Adrenal gland (tissue), 9 donors: ENCODE measurements at regions not wholly inside any gene's neighbourhood (a gene's known extent, or its start where the extent isn't known, plus 50 kb on each side); places are given as distances from the start of the nearest gene placed in this dataset.

Experiments used
- DNase-seq, 7 donors: peaks; one replicate each; pipeline ENCODE4 v3.0.0-alpha.2; 2019 to 2020
- H3K27ac ChIP-seq, 5 donors: fragments of 200-600 bp; sonication (generic) in 4 of 5; 1 replicate in 3 of 5; 2 replicates in 2 of 5; pipeline versions ENCODE4 v1.5.1 to v1.8.0; 2016 to 2020; ENCODE audit warnings: mild to moderate bottlenecking in 1 of 5
- H3K27me3 ChIP-seq: fragments of 200-600 bp; 2 replicates; pipeline ENCODE4 v1.8.0; 2021
- H3K36me3 ChIP-seq, 2 donors: fragments of 200-600 bp; replicated peaks in 1 of 2; 1 replicate in 1 of 2; 2 replicates in 1 of 2; pipeline versions ENCODE4 v1.5.1 to v1.8.0; 2018 to 2022
- H3K4me1 ChIP-seq, 2 donors: fragments of 200-600 bp; replicated peaks in 1 of 2; 1 replicate in 1 of 2; 2 replicates in 1 of 2; pipeline versions ENCODE4 v1.5.1 to v1.8.0; 2018 to 2021
- H3K4me3 ChIP-seq, 4 donors: fragments of 200-600 bp; sonication (generic) in 3 of 4; one replicate each; pipeline ENCODE4 v1.5.1; 2016 to 2018
- H3K9me3 ChIP-seq, 3 donors: fragments of 200-600 bp; sonication (generic) in 1 of 3; replicated peaks in 1 of 3; 1 replicate in 2 of 3; 2 replicates in 1 of 3; pipeline versions ENCODE4 v1.5.1 to v1.8.0; 2016 to 2021
- POLR2A ChIP-seq, 2 donors: fragments of 450-650 bp; IDR thresholded peaks; one replicate each; pipeline ENCODE4 v1.6.1; 2017; ENCODE audit warnings: antibody characterized with exemption in 2 of 2, mild to moderate bottlenecking in 2 of 2, moderate library complexity in 1 of 2
- WGBS, 4 donors: extraction: QIAGEN DNeasy Blood & Tissue Kit in 2 of 4; methylation state at CpG; one replicate each; pipeline versions ENCODE4 v1.1.5 to v1.1.7; 2013 to 2017; 5-methylcytosine and 5-hydroxymethylcytosine counted together
- intact Hi-C, 2 donors: fragments of 100-400 bp; cut with DNase I; formaldehyde crosslinking; loops; one replicate each; pipeline versions ENCODE4 v1.14.1 to v1.15.0; 2022 to 2023
- TF ChIP-seq, protein P1 (sequence below), 6 experiments: fragments of 450-650 bp in 4 of 6; fragments of 200-600 bp in 2 of 6; sonication (generic) in 1 of 6; IDR thresholded peaks; 1 replicate in 5 of 6; 2 replicates in 1 of 6; pipeline versions ENCODE4 v1.5.1 to v1.8.0; 2016 to 2021; ENCODE audit warnings: antibody characterized with exemption in 6 of 6, mild to moderate bottlenecking in 2 of 6, moderate library complexity in 1 of 6
- donor health status: healthy with polysubstance abuse.
- donor health status: Bipolar disorder and iron deficiency.
- donor health status: DM: yes; HTN: yes; CAD: no.
- donor health status: DM: no; HTN: no; CAD: no.
- donor health status: DM: no; HTN: no; CAD: no.

DNA sequence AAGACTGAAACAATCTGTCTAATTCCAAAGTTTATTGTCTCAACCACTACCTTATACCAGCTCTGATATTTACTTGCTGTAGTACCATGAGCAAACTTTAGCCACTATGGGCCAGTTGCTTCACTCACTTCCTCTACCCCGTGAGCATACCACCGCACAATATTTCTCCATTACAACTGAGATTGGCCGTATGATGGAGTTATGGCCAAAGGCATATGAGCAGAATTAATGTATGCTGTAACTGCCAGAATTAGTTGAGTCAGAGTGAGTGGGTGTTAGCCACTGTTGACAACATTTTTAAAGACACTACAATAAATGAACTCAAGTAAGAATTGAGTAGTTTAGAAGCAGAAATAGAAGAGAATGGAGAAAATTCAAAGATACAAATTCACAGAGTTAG, 69.7 kb downstream of the LRATD1 start:
- 84 to 90% (median 86%) methylated on average over 3 of the region's 3 CpGs for WGBS, 4 donors
- no peak for DNase-seq

DNA sequence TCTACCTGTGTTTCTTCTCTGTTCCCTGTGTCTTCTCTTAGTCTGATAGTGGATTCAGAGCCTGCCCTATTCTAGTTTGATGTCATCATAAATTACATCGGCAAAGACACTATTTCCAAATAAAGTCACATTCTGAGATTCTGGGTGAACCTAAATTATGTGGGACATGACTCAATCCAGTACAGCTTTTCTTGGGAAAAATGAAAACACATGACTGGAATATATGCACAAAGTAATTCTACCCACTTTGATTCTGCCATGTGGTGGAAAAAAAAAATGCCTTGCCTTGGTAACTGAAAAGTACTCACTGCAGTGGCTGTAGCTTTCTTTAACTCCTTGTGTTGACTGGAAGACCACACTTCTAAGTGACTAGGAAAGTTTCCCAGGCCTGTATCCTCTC, 73.7 kb downstream of the LRATD1 start:
- Histone ChIP-seq H3K27ac (no peak overlapping the region), H3K4me3 (no peak overlapping the region), H3K36me3 (no peaks in the 10 kb centered on the region), H3K27me3 (no peaks in the 10 kb centered on the region), H3K4me1 (no peaks in the 10 kb centered on the region), H3K9me3 (no peaks in the 10 kb centered on the region)
- DNase-seq: no peak
- WGBS, 4 donors: 87 to 97% (median 94%) methylated on average over 1 of the region's 1 CpG
- intact Hi-C loops: no loop called here
- no peak for TF ChIP-seq POLR2A (IDR thresholded peaks at IDR 0.05)
- TF ChIP-seq, protein P1, sequence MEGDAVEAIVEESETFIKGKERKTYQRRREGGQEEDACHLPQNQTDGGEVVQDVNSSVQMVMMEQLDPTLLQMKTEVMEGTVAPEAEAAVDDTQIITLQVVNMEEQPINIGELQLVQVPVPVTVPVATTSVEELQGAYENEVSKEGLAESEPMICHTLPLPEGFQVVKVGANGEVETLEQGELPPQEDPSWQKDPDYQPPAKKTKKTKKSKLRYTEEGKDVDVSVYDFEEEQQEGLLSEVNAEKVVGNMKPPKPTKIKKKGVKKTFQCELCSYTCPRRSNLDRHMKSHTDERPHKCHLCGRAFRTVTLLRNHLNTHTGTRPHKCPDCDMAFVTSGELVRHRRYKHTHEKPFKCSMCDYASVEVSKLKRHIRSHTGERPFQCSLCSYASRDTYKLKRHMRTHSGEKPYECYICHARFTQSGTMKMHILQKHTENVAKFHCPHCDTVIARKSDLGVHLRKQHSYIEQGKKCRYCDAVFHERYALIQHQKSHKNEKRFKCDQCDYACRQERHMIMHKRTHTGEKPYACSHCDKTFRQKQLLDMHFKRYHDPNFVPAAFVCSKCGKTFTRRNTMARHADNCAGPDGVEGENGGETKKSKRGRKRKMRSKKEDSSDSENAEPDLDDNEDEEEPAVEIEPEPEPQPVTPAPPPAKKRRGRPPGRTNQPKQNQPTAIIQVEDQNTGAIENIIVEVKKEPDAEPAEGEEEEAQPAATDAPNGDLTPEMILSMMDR (IDR thresholded peaks at IDR 0.05): no peak

More for the DNA sequence above, 69.7 kb downstream of the LRATD1 start:
- H3K36me3 ChIP-seq: no peaks in the 10 kb centered on the region
- no peak for TF ChIP-seq POLR2A (IDR thresholded peaks at IDR 0.05)
- TF ChIP-seq, protein P1 (IDR thresholded peaks at IDR 0.05): no peak
- no peaks in the 10 kb centered on the region for H3K4me1 ChIP-seq
- no peak overlapping the region for H3K27ac ChIP-seq
- no peak overlapping the region for H3K4me3 ChIP-seq
- intact Hi-C loops: no loop called here
- no peaks in the 10 kb centered on the region for H3K9me3 ChIP-seq
- H3K27me3 ChIP-seq: no peaks in the 10 kb centered on the region

DNA sequence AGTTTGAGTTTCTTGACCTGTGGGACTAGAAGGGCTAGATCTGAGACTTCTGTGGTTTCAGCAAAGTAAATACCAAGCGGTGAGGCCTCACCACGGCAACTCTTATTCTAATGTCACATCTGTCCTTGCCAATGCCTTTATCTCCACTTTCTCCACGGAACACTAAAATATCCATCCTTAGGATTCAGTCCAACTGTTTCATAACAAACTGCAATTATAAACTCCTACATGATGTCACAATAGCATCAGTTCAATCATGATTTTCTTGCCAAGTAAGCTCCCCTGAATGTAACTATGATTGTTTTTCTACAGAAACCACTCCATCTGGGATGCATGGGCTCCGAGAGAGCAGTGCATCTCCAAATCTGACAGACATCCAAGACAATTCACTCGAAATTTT, 79.6 kb downstream of the LRATD1 start:
- TF ChIP-seq, protein P1 (IDR thresholded peaks at IDR 0.05): no peak
- TF ChIP-seq POLR2A (IDR thresholded peaks at IDR 0.05): no peak
- H3K27me3 ChIP-seq: no peaks in the 10 kb centered on the region
- no peak overlapping the region for H3K4me3 ChIP-seq
- H3K9me3 ChIP-seq: no peaks in the 10 kb centered on the region
- WGBS, 4 donors: 49 to 55% (median 53%) methylated on average over 5 of the region's 5 CpGs
- no peak for DNase-seq
- no peak overlapping the region for H3K27ac ChIP-seq
- no peaks in the 10 kb centered on the region for H3K4me1 ChIP-seq
- H3K36me3 ChIP-seq: no peaks in the 10 kb centered on the region
- intact Hi-C loops: no loop called here

DNA sequence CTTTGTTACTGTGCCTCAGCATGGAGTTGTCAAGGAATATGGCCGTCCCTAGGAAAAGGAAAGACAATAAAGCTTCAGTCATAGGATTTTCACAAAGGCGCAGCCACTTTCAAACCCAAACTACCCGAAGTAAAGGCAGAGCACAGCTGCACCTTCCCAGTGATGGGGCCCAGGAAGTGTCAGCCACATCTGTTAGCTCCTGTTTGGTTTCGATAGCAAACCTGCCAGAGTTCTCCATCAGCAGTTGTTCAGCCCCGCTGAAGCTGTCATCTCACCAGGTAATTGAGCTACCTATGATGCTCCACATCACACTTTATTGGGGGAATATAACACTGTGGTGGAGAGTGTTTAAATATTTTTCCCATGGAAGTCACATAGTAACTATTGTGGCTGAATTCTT, 80.7 kb downstream of the LRATD1 start:
- Histone ChIP-seq H3K4me3 (no peak overlapping the region), H3K36me3 (no peaks in the 10 kb centered on the region), H3K9me3 (no peaks in the 10 kb centered on the region), H3K27ac (no peak overlapping the region), H3K27me3 (no peaks in the 10 kb centered on the region), H3K4me1 (no peaks in the 10 kb centered on the region)
- intact Hi-C loops: no loop called here
- 73 to 91% (median 83%) methylated on average over 5 of the region's 5 CpGs for WGBS, 4 donors
- no peak for DNase-seq
- TF ChIP-seq POLR2A (IDR thresholded peaks at IDR 0.05): no peak
- TF ChIP-seq, protein P1 (IDR thresholded peaks at IDR 0.05): no peak
